GM19328 (cell line): ENCODE measurements at regions not wholly inside any gene's neighbourhood (a gene's known extent, or its start where the extent isn't known, plus 50 kb on each side); places are given as distances from the start of the nearest gene placed in this dataset.
"Not testable (repeated sequence)": the region's sequence is repeated elsewhere in the genome, so short reads cannot be mapped to it uniquely, and the experiment has no call there.

Experiments used
- ATAC-seq: cut with Tn5 transposase; IDR thresholded peaks from one replicate; pipeline ENCODE4 v1.9.1; 2021; ENCODE audit warnings: mild to moderate bottlenecking, moderate library complexity; ENCODE audit not compliant: unreplicated experiment

DNA sequence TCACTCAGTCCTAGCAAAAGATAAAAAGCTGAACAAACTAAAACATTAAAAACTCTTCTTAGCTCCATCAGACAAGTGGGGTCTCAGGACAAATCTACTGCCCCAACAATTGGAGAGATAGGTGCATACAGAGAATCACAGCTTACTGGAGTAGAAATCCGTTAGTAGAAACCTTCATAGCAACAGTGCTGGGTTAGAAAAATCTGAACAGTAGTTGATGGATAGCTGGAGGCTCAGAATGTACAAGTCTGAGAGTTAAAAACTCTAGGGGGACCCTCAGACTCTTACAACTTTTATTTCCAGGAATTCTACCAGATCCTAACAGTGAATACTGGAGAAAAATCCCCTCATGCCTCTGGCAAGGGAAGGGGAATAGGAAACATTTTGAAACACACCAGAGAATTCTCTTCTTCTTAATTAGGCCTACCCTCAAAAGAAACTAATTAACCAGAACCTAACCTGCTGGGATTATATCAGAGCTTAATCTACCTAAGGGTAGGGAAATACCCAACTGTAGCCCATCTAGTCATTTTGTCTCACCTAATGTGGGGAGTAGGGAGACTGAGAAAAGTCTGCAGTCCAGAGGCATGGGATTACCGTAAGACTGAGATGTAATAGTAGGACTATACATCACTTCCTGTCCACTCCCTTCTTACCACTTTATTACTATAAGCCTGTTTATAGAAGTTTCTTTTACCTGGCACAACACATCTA, 165.0 kb upstream of the CTSO start:
- no peak for ATAC-seq

DNA sequence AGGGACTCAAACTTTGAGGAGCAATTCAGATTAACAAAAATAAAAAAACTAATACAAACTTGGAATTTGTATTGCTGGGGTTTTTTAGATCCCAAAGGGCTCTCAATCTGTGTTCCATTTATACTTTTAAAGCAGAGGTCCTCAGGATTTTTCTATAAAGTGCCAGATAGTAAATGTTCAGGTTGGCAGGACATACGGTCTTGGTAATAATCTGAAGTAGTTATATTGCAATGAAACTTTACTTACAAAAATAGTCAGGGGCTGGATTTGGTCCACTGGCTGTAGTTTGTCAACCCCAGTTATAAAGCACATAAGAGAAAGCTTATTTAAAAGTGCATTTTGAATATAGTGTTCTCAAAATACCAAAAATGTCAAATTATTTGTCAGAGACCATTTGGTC, 164.1 kb upstream of the CTSO start:
- no peak for ATAC-seq

DNA sequence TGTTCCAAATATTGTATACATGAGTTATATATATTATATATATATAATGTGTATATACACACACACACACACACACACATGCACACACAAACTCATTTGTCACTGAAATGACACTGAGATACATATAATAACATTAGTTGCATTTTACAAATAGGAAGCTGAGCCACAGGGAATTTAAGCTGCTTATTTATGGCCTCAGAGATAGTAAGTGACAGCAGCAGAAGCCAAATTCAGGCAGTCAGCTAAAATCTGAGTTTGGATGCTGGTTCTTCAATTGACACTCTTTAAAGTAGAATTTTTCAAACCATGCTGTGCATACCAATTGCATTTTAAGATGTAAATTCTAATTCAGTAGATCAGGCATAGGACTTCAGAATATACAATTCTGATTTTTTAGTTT, 163.3 kb upstream of the CTSO start:
- no peak for ATAC-seq

DNA sequence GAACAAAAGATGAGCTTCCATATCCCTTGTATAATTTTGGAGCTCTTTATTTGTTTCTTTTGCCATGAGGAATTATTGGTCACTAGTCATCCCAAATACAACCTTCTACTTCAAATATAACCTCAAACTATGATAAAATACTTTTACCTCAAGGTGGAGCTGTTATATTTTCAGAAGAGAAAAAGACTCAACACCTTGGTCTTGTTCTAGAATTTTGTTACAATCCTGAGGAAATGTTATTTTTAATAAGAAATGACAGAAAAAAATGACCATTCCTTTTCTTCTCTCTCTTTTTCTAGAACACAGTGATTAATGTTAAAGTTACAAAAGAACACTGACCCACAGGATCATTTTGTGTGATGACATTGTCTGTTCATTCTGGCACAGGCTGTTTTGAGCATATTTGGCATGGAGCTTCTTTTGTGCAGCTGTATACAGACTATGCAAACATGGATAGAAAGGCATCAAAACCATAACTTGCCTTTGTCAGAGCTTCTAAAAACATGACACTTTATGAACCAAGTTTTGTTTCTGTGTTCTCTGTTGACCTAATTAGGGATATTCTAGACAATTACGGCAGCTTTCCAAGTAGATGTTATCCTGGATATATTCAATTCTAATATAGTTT, 159.6 kb upstream of the CTSO start:
- no peak for ATAC-seq

DNA sequence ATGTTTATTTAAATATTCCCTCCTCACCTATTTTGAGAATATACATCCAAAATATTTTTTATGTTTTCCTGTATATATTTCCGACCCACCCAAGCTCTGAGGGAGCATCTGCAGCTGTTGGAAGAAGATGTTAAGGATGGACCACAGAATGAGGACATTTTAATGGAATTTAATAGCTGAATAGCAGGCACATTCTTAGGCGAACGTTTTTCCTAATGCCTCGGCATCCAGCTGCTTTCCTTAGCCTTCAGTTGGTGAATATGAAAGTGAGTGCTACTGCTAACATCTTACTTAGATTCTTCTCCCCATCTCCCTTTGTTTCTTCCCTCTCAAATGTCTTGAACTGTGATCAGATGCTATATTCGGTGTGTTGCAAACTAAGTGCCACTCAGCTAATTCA, 158.0 kb upstream of the CTSO start:
- ATAC-seq = no peak

DNA sequence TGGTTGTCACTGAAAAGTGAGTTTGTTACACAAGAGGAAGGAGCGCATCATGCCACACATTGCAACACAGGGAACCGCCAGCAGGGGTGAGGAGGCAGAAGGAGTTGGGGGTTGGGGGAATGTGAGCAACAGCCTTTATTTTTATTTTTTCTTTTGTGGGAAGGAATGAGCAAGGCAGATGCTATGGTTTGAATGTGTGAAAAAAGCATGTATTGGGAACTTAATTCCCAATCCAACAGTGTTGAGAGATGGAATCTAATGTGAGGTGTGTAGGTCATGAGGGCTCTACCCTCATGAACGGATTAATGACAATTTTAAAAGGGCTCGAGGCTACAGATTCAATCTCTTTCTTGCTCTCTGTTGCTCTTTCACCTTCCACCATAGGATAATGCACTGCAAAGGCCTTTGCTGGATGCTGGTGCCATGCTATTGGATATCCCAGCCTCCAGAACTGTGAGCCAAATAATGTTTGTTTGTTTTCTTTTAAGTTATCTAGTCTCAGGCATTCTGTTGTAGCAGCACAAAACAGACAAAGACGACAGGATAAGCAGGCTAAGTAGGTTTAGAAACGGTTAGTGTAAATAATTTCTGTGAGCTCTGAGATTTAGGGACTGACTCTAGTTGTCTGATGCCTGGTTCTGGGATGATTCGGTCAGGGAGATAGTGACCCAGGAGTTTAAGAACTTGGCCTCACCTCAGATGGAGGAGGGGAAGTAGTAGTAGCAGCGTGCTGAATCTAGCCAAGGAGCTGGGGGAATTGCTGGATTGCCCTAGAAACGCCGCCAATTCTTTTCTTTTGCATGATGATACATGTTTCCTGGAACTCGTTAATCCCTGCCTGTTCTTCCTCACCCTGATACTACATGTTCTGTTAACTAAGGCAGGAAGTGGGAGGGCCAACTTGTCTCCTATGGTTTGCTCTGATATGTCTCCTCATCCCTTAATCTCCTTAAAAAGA, 156.6 kb upstream of the CTSO start:
- no peak for ATAC-seq

DNA sequence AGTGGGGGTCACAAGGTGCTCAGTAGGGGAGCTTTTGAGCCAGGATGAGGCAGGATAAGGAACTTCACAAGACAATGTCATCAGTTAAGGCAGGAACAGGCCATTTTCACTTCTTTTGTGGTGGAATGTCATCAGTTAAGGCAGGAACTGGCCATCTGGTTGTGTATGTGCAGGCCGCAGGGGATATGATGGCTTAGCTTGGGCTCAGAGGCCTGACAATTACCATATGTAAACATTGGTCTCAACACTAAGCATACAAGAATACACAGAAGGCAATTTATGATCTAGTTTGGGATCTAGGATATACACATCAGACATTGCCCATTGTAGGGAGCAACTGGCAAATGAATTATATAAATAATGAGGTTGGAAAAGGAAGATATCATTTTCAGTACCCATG, 155.4 kb upstream of the CTSO start:
- not testable (repeated sequence) for ATAC-seq

DNA sequence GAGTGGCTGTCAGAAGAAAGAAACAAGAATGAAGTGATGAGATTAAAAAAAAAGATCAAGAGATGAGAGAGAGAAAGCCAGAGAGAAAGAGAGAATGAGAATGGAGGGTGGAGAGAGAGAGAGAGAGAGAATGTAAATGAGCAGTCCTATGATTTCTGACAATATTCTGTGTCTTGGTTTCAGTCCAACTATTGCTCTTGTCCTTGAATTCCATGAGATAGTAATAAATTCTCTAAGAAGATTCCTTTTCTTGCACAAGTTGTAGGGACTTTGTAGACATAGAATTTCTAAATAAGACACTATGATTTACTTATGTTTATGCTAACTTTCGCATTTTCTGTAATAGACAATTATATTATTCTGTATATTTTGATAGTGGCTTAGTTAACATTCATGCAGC, 149.6 kb upstream of the CTSO start:
- no peak for ATAC-seq

DNA sequence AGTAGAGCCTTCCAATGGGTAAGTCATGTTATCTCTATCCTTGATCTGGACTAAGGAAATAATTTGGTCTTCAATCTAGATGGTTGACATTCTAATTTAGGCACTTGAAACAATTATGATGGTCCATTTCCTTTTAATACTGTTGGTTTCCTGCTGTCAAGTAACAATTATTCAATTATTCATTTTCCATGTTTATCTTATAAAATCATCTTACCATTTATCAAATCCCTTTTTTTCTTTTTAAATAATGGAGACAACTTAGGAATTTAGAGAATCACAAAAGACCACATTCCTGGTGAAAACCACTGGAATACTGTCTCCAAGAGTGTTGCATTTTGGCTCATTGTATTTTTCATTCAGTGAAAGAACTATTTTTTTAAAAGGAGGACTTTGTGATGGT, 148.7 kb upstream of the CTSO start:
- ATAC-seq = no peak

DNA sequence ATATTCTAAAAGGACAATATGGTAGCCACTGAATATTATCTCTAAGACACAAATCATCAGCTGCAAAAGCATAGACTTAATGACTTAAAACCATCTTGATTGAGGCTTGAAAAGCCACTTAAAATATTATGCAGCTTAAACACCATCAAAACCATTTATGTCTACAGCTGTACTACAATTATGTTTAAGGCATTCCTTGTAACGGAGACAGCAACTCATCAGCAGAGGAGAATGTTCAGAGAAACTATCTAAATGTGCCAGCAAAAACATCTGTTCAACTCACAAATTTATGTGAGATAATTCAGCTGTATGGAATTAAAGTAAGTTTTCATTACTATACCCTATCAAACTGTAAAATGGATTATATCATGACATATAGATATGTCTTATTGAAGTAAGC, 147.9 kb upstream of the CTSO start:
- no peak for ATAC-seq

DNA sequence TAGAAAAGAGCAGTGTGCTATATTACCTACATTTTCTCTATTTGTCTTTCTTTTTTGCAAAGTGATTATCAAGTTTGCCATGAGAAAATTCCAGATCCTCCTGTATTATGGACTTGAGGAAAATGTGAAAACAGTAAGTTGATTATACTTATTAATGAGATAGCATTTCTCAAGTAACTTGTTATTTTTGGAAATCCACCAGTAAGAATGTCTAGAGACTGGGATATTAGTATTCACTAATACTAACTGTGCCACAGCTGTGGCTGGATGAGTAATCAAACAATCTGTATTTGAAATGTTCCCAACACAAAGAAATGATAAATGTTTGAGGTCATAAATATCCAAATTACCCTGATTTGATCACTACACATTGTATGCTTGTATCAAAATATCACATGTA, 147.0 kb upstream of the CTSO start:
- ATAC-seq = no peak

DNA sequence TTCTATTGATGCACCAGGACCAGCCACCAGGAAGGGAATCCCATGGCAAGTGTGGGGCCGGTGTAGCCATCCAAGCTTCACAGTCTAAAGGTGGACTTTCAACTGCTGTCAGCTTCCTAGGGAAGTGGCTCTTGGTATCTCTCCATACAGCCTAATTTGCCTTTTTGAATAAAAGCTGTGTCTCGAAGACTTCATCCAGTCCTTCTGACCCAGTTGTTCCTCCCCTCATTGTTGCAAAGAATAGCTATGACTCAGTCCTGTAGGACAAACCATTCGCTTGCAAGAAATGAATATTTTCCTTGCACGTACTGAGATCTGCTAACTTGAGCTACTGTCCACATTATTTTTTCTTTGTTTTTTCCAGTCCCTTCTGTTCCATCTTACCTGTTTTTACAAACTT, 145.1 kb upstream of the CTSO start:
- no peak for ATAC-seq

DNA sequence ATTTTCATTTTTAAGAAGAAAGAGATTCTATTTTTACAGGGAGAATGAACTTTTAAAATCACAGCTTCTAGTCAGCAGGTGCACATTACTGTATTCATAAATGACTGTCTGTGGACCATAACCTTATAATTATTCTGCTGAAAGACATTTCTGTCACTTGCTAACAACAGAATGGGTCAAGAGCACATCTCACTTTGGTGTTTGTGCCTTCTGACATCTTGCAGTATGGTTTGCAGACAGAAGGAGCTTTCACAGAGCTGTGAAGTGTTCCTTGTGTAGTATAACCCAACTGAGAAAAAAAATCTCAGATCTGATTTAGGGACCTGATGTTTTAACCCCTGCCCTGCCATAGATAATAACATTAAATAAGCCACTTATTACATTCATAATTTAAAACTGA, 131.4 kb upstream of the CTSO start:
- no peak for ATAC-seq

DNA sequence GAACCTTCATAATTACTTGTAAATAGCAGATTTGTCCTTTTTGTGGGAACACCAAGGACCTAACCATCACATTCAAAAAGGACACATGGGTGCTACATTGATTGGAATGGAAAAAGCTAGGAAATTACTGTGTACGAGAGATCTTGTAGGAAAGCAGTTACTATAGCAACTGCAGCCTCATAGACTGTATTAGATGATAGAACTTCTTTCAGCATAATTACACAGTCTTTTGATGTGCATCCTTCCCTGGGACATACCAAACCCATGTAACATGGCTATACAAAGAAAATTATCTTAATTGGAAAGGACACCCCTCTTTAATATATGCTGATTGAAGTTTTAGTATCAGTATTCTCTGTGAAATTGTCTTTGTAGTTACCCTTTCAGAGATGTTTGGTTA, 130.7 kb upstream of the CTSO start:
- ATAC-seq = no peak

DNA sequence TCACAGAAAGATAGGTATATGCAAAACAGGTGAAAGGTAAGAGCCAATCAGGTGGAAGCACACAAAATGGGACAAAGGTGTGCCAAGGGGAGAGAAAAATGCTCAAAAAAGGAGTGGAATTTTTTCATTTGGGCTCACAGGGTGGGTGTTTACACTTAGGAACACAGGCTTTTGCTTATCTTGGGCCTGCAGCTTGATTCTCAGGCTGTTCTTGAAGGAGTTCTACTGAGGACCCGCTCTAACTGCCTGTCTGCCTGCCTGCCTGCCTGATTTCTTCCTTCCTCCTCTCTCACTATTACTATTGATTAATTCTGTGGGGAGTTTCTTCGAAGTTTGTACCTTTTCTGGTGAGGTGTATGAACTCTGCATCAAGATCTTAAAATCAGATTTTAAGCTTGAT, 120.3 kb upstream of the CTSO start:
- ATAC-seq = no peak

DNA sequence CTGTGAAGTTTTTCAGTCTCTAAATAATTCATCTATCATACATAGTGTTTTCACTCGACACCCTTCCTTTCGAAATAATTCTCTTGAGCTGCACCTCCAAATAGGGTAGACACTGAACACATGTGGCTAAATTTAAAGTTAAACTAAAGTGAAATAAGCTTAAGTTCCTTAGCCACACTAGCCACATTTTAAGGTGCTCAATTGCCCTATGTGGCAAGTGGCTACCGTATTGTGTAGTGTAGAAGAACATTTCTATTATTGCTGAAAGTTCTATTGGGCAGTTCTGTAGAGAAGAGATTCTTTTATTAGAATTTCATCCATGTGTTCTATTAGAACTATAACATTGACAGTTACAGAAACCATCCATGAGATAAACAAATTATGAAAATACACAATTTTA, 107.0 kb upstream of the CTSO start:
- no peak for ATAC-seq

DNA sequence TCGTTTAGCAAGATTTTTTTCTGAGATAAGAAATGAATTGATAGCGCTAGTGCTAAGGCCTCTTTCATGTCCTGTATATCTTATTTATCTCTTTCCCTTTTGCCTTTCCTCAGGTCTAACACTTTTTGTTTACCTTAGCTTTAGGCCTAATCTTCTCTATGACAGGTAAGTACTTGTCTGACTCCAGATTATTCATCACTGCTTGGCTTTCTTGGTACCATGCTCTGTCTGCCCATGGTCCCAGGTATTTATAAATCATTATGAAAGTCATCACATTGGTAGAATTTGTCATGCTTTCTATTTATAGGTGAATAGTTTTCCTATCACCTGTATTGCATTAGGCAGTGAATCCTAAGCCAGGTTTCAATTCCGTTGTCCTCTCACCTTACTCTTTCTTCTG, 99.5 kb upstream of the CTSO start:
- ATAC-seq = no peak

DNA sequence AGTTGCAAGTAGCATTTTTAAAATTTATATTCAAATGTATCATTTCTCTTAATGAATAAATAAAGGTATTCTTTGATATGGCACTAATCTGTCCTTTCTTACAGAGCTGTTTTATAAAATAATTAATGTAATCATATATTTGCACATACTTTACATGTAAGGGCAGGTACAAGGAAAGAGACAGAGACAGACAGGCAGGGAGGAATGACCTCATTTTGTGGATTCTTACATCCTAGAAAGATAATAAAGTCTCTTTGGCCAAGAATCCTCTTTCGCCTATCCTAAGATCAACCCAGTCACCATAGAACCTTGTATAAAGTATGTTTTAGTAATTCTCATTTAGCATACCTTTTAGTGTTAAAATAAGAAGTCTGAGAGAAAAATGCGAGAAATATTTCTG, 98.5 kb upstream of the CTSO start:
- no peak for ATAC-seq

DNA sequence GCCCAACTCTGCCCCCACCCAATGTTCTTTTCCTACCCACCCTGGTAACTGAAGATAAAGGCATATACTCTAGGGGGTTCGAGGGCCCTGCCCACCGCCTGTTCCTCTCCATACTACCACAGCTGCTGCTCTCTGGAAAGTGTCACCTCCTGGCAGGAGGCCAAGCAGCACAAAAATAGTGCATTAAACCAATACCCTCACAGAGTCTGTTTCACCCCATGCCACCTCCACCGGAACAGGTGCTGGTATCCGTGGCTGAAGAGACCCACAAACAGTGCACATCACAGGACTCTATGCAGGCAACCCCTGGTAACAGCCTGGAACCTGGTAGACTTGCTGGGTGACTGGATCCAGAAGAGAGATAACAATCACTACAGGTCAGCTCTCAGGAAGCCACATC, 85.1 kb upstream of the CTSO start:
- ATAC-seq = no peak

DNA sequence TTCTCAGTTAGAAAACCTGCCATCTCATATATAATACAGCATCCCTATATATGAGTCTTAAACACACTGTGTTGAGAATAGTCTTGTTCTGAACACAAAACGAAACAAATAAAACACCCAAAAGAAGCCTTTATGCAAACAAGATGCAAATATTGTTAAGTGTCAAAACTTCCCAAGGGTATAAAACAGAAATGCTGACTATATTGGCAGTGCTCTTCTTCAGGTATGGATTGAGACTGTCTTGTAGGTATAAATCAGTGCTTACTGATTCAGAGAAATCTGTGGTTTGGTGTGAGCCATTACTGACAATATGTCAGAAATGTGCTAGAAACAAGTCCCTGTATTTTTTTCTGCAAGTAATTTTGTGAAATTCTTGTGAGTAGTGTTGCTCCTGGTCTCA, 82.8 kb upstream of the CTSO start:
- no peak for ATAC-seq

DNA sequence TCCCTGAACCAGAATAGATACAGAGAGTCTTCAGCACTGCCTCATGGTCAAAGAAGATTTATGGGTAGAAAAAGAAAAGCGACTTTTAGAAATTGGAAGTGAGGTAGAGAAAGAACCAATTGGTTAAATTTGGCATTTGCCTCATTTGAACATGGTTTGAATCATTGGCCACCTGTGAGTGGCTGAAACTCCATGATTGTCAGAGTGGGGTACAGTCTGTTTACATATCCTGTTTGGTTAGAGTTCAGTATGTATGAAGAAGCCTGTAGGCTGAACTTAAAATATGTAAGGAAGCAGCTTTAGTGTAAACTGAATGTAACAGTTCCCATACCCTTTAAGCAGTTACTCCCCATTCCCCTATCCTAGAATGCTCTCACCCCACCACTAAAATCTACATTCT, 76.0 kb upstream of the CTSO start:
- no peak for ATAC-seq

DNA sequence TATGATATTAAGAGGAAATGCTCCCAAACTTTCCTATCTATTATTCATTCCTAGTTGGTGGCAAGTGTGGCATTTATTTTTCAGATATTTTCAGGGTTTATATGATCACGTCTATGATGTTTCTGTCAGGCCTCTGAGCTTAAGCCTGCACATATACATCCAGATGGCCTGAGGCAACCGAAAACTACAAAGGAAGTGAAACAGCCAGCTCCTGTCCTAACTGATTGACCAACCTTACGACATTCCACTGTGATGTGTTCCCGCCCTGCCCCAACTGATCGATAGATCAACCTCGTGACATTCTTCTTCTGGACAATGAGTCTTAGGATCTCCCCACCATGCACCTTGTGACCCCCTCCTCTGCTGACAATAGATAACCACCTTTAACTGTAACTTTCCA, 67.6 kb upstream of the CTSO start:
- no peak for ATAC-seq
